ENCODE measurements at regions not wholly inside any gene's neighbourhood (a gene's known extent, or its start where the extent isn't known, plus 50 kb on each side); places are given as distances from the start of the nearest gene placed in this dataset.
"Not testable (repeated sequence)": the region's sequence is repeated elsewhere in the genome, so short reads cannot be mapped to it uniquely, and the experiment has no call there.

- H3K27me3 ChIP-seq (ENCODE audit: low read depth) = no peaks in the 10 kb centered on the region
- no peaks in the 10 kb centered on the region for H3K36me3 ChIP-seq
- H3K9me3 ChIP-seq = peaks cover 6% of the 10 kb centered on the region
- DNase-seq (no peak), ATAC-seq (no peak)
- H3K27ac ChIP-seq = no peak overlapping the region
- TF ChIP-seq, protein P1, sequence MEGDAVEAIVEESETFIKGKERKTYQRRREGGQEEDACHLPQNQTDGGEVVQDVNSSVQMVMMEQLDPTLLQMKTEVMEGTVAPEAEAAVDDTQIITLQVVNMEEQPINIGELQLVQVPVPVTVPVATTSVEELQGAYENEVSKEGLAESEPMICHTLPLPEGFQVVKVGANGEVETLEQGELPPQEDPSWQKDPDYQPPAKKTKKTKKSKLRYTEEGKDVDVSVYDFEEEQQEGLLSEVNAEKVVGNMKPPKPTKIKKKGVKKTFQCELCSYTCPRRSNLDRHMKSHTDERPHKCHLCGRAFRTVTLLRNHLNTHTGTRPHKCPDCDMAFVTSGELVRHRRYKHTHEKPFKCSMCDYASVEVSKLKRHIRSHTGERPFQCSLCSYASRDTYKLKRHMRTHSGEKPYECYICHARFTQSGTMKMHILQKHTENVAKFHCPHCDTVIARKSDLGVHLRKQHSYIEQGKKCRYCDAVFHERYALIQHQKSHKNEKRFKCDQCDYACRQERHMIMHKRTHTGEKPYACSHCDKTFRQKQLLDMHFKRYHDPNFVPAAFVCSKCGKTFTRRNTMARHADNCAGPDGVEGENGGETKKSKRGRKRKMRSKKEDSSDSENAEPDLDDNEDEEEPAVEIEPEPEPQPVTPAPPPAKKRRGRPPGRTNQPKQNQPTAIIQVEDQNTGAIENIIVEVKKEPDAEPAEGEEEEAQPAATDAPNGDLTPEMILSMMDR (IDR thresholded peaks at IDR 0.05) = no peak
- intact Hi-C loops (cut with DNase I) = no loop called here
- no peak overlapping the region for H3K4me3 ChIP-seq
- H3K4me1 ChIP-seq = no peaks in the 10 kb centered on the region
These were observed 434.7 kb downstream of the CPS1 start for GRCh38 chr2:210991107-210991506.

- Histone ChIP-seq H3K27ac (no peak overlapping the region), H3K9me3 (peaks cover 6% of the 10 kb centered on the region), H3K27me3 (ENCODE audit: low read depth) (no peaks in the 10 kb centered on the region), H3K36me3 (no peaks in the 10 kb centered on the region), H3K4me3 (no peak overlapping the region), H3K4me1 (no peaks in the 10 kb centered on the region)
- intact Hi-C loops (cut with DNase I) = no loop called here
- DNase-seq (no peak), ATAC-seq (no peak)
- TF ChIP-seq, protein P1 (IDR thresholded peaks at IDR 0.05) = no peak
These were observed 437.7 kb downstream of the CPS1 start for GRCh38 chr2:210994104-210994503.

DNA sequence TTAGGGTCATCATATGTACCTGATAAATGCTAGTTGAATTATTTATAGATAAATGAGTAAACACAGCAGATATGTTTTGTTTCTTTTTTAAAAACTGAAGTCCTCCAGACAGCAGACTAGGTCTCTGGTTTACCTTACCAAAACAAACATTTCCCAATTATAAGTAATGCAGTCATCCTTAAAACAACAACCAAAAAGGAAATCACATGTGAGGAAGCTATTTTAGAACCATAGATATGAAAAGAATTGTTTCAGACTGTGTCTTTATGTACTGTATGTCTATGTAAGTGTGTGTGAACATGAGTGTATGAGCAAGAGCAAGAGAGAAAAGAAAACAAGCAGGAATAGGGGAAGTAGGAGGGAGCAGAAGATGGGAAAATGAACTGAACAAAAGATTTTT, 441.0 kb downstream of the CPS1 start:
- H3K4me1 ChIP-seq = no peaks in the 10 kb centered on the region
- no peak overlapping the region for H3K27ac ChIP-seq
- intact Hi-C loops (cut with DNase I) = no loop called here
- ATAC-seq (no peak), DNase-seq (no peak)
- H3K4me3 ChIP-seq = no peak overlapping the region
- H3K27me3 ChIP-seq (ENCODE audit: low read depth) = no peaks in the 10 kb centered on the region
- peaks cover 6% of the 10 kb centered on the region for H3K9me3 ChIP-seq
- TF ChIP-seq, protein P1 (IDR thresholded peaks at IDR 0.05) = no peak
- H3K36me3 ChIP-seq = no peaks in the 10 kb centered on the region

DNA sequence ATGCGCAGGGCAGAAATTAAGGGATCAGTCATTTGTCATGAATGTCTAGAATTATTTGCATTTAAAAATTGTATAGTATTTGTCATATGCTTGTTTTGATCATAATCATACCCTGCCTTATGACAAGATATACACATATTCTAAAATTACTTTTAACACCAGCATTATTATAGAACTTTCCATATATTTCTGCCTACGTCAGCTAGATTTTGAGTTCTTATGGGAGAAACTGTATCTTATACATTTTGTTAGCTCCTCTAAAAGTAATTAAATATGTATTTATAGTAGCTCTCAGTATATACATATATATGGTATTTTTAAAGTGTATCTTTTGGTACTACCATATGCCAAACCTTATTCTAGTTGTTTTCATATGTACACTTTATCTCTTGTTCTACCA, 441.9 kb downstream of the CPS1 start:
- H3K9me3 ChIP-seq = peaks cover 6% of the 10 kb centered on the region
- no peaks in the 10 kb centered on the region for H3K4me1 ChIP-seq
- no peak overlapping the region for H3K4me3 ChIP-seq
- intact Hi-C loops (cut with DNase I) = no loop called here
- TF ChIP-seq, protein P1 (IDR thresholded peaks at IDR 0.05) = no peak
- H3K27me3 ChIP-seq (ENCODE audit: low read depth) = no peaks in the 10 kb centered on the region
- no peak overlapping the region for H3K27ac ChIP-seq
- no peaks in the 10 kb centered on the region for H3K36me3 ChIP-seq
- DNase-seq = no peak
- no peak for ATAC-seq

DNA sequence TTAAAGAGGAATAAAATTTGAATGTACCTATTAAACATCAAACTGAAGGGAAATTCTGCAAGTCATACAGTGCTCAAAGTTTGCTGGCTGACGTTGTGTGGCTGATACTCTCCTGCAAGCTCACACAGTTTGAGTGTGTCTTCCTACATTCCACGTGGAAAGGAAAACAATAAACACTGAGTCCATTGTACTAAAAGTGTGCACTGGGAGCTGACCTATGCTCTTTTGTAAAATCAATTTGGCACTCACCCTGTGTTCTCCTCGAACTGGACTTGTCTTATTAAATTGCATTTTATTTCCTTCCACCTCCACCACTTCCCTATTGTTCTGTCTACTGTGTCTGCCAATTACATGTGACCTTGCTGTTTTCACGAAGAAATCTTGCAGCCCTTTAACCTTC, 458.0 kb downstream of the CPS1 start:
- Histone ChIP-seq H3K36me3 (no peaks in the 10 kb centered on the region), H3K9me3 (no peaks in the 10 kb centered on the region), H3K27me3 (ENCODE audit: low read depth) (no peaks in the 10 kb centered on the region), H3K4me3 (no peak overlapping the region), H3K27ac (no peak overlapping the region), H3K4me1 (no peaks in the 10 kb centered on the region)
- DNase-seq (no peak), ATAC-seq (no peak)
- intact Hi-C loops (cut with DNase I) = no loop called here
- TF ChIP-seq, protein P1 (IDR thresholded peaks at IDR 0.05) = no peak

DNA sequence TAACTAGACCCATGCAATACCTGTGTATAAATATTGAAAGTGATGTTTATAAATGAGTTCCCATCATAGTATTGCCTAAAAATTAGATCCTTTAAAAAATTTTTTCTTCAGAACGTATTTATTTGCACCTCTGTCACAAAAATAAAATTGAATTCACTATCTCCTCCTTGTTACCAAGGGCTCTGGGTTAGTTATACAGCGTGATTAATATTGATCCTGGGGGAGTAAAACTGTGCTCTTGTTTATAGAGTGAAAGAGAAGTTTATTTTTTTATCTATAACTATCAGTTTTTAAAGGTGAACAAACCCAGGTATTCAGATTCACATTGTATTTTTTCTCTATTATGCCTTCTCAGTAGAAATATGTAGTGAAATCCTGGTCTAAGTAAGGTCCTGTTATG, 458.5 kb downstream of the CPS1 start:
- Histone ChIP-seq H3K27me3 (ENCODE audit: low read depth) (no peaks in the 10 kb centered on the region), H3K27ac (no peak overlapping the region), H3K4me3 (no peak overlapping the region), H3K4me1 (no peaks in the 10 kb centered on the region), H3K9me3 (no peaks in the 10 kb centered on the region), H3K36me3 (no peaks in the 10 kb centered on the region)
- ATAC-seq = no peak
- intact Hi-C loops (cut with DNase I) = no loop called here
- DNase-seq = no peak
- TF ChIP-seq, protein P1 (IDR thresholded peaks at IDR 0.05) = no peak

- H3K36me3 ChIP-seq; H3K4me1 ChIP-seq; ATAC-seq; H3K27ac ChIP-seq; H3K4me3 ChIP-seq; intact Hi-C loops (cut with DNase I); DNase-seq; H3K27me3 ChIP-seq (ENCODE audit: low read depth): not testable (repeated sequence)
- H3K9me3 ChIP-seq = peaks cover 11% of the 10 kb centered on the region
These were observed 468.7 kb downstream of the CPS1 start for GRCh38 chr2:211025089-211025488.

All from lower lobe of right lung (tissue), 2 donors.